Panc1 (cell line): ENCODE measurements at regions not wholly inside any gene's neighbourhood (a gene's known extent, or its start where the extent isn't known, plus 50 kb on each side); places are given as distances from the start of the nearest gene placed in this dataset.

Experiments
- ATAC-seq: fragments of 200-7000 bp; cut with Tn5 transposase; 2 replicates; pipeline ENCODE4 v1.9.1; 2020; ENCODE audit warnings: mild to moderate bottlenecking, moderate library complexity
- BruUV-seq: library from RNA; stranded (reverse); fragments of 400-500 nt; replicated peaks from 2 replicates; lab custom pipeline; 2021; lab: Mats Ljungman, UMichigan
- CTCF ChIA-PET: fragments of 300-600 bp; sonication (Branson Sonifier 250); formaldehyde crosslinking; loops from one replicate; lab custom pipeline; 2022; ENCODE audit warnings: antibody characterized with exemption; lab: Charles Lee
- POLR2A ChIA-PET: fragments of 300-600 bp; sonication (Branson Sonifier 250); formaldehyde crosslinking; loops from one replicate; lab custom pipeline; 2022; ENCODE audit warnings: antibody characterized with exemption; lab: Charles Lee
- DNase-seq: peaks from one replicate; pipeline ENCODE4 v3.0.0-alpha.2; 2010; ENCODE audit warnings: low read depth, low spot score
- H3K27ac ChIP-seq: 2 replicates; pipeline ENCODE4 v1.5.1; 2011; ENCODE audit warnings: mild to moderate bottlenecking, low read length, inconsistent platforms
- H3K27me3 ChIP-seq: fragments of 200-500 bp; sonication (Bioruptor generic); 2 replicates; pipeline ENCODE4 v1.6.0; 2014; ENCODE audit warnings: low read length, inconsistent platforms; ENCODE audit not compliant: control insufficient read depth, insufficient read depth
- H3K36me3 ChIP-seq: fragments of 200-500 bp; sonication (Bioruptor generic); 2 replicates; pipeline ENCODE4 v1.5.1; 2014; ENCODE audit warnings: inconsistent platforms, mild to moderate bottlenecking, low read length, moderate library complexity; ENCODE audit not compliant: control insufficient read depth, insufficient read depth
- H3K4me1 ChIP-seq: 2 replicates; pipeline ENCODE4 v1.5.1; 2011; ENCODE audit warnings: inconsistent platforms, mild to moderate bottlenecking, low read length, moderate library complexity; ENCODE audit not compliant: control insufficient read depth, insufficient read depth
- H3K4me3 ChIP-seq, 2 experiments: 2 replicates each; pipeline ENCODE4 v1.5.1; 2011 to 2012; ENCODE audit warnings: low read depth in 2 of 2, low read length in 2 of 2, mild to moderate bottlenecking in 2 of 2, inconsistent platforms in 1 of 2, moderate library complexity in 1 of 2
- H3K9me3 ChIP-seq: fragments of 200-500 bp; sonication (Bioruptor generic); 2 replicates; pipeline ENCODE4 v1.5.1; 2014; ENCODE audit warnings: low read depth, mild to moderate bottlenecking, inconsistent platforms, low read length, moderate library complexity; ENCODE audit not compliant: control insufficient read depth, insufficient read depth
- POLR2AphosphoS5 ChIP-seq: IDR thresholded peaks from 2 replicates; pipeline ENCODE4 v1.6.1; 2012; ENCODE audit warnings: mild to moderate bottlenecking, low read depth, low read length, moderate library complexity
- SIN3A ChIP-seq: IDR thresholded peaks from 2 replicates; pipeline ENCODE4 v1.6.1; 2012; ENCODE audit warnings: low read depth, mild to moderate bottlenecking, low read length, moderate library complexity, borderline replicate concordance; ENCODE audit not compliant: insufficient read depth
- TCF7L2 ChIP-seq: IDR thresholded peaks from 2 replicates; pipeline ENCODE4 v1.6.1; 2011; ENCODE audit warnings: mild to moderate bottlenecking, low read depth, low read length, inconsistent platforms
- in situ Hi-C: cut with HindIII; loops from 2 replicates; pipeline ENCODE4 v1.10.0; 2016; ENCODE audit warnings: low sequenced_read_pairs, low pct_unique_long_range_greater_than_20kb
- intact Hi-C: fragments of 100-400 bp; cut with micrococcal nuclease; formaldehyde crosslinking; loops from one replicate; pipeline ENCODE4 v1.10.0; 2022; ENCODE audit not compliant: unreplicated experiment
- TF ChIP-seq, protein P1 (sequence below), 2 experiments: IDR thresholded peaks; 2 replicates each; pipeline ENCODE4 v1.6.1; 2011 to 2012; ENCODE audit warnings: low read depth in 2 of 2, control low read depth in 1 of 2, low read length in 1 of 2, mild to moderate bottlenecking in 1 of 2, moderate library complexity in 1 of 2; ENCODE audit not compliant: insufficient read depth in 1 of 2
- TF ChIP-seq, protein P2 (sequence below): fragments of 450-650 bp; IDR thresholded peaks from 2 replicates; pipeline ENCODE4 v1.5.1; 2017; ENCODE audit warnings: mild to moderate bottlenecking

DNA sequence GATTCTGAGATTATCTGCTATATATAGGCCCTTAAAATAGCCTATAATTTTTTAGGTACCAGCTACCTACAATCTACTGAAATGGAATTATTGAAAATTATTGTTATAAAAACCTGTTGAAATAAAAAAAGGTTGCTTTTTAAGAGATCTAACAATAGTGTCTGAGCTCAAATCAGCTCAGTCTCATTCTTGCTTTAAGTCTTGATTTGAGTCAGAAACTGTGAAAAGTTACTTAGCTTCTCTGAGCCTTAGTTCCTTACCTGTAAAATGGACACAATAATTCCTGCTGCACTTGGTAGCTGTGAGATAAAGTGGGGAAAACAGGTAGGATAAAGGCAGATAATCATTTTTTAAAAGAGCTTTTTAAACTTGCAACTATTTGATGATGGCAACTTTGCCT is 118.8 kb upstream of the UBE2E2 start:
- in situ Hi-C loops (no loop called here), intact Hi-C loops (no loop called here)
- POLR2A ChIA-PET, result no interaction called here
- Histone ChIP-seq H3K27me3 (no peaks in the 10 kb centered on the region), H3K9me3 (no peaks in the 10 kb centered on the region), H3K4me1 (no peaks in the 10 kb centered on the region), H3K36me3 (no peaks in the 10 kb centered on the region), H3K4me3 (no peak overlapping the region), H3K27ac (no peak overlapping the region)
- no TSS peak for BruUV-seq
- no peak for DNase-seq
- CTCF ChIA-PET, result no interaction called here
- TF ChIP-seq, protein P1, sequence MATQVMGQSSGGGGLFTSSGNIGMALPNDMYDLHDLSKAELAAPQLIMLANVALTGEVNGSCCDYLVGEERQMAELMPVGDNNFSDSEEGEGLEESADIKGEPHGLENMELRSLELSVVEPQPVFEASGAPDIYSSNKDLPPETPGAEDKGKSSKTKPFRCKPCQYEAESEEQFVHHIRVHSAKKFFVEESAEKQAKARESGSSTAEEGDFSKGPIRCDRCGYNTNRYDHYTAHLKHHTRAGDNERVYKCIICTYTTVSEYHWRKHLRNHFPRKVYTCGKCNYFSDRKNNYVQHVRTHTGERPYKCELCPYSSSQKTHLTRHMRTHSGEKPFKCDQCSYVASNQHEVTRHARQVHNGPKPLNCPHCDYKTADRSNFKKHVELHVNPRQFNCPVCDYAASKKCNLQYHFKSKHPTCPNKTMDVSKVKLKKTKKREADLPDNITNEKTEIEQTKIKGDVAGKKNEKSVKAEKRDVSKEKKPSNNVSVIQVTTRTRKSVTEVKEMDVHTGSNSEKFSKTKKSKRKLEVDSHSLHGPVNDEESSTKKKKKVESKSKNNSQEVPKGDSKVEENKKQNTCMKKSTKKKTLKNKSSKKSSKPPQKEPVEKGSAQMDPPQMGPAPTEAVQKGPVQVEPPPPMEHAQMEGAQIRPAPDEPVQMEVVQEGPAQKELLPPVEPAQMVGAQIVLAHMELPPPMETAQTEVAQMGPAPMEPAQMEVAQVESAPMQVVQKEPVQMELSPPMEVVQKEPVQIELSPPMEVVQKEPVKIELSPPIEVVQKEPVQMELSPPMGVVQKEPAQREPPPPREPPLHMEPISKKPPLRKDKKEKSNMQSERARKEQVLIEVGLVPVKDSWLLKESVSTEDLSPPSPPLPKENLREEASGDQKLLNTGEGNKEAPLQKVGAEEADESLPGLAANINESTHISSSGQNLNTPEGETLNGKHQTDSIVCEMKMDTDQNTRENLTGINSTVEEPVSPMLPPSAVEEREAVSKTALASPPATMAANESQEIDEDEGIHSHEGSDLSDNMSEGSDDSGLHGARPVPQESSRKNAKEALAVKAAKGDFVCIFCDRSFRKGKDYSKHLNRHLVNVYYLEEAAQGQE (IDR thresholded peaks at IDR 0.05; ENCODE audit: insufficient read depth in 1 of 2, low read depth in 2 of 2, low read length in 1 of 2), result no peak
- TF ChIP-seq POLR2AphosphoS5 (no peak), TCF7L2 (no peak), SIN3A (no peak)
- TF ChIP-seq, protein P2, sequence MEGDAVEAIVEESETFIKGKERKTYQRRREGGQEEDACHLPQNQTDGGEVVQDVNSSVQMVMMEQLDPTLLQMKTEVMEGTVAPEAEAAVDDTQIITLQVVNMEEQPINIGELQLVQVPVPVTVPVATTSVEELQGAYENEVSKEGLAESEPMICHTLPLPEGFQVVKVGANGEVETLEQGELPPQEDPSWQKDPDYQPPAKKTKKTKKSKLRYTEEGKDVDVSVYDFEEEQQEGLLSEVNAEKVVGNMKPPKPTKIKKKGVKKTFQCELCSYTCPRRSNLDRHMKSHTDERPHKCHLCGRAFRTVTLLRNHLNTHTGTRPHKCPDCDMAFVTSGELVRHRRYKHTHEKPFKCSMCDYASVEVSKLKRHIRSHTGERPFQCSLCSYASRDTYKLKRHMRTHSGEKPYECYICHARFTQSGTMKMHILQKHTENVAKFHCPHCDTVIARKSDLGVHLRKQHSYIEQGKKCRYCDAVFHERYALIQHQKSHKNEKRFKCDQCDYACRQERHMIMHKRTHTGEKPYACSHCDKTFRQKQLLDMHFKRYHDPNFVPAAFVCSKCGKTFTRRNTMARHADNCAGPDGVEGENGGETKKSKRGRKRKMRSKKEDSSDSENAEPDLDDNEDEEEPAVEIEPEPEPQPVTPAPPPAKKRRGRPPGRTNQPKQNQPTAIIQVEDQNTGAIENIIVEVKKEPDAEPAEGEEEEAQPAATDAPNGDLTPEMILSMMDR, result no peak
- no peak for ATAC-seq

DNA sequence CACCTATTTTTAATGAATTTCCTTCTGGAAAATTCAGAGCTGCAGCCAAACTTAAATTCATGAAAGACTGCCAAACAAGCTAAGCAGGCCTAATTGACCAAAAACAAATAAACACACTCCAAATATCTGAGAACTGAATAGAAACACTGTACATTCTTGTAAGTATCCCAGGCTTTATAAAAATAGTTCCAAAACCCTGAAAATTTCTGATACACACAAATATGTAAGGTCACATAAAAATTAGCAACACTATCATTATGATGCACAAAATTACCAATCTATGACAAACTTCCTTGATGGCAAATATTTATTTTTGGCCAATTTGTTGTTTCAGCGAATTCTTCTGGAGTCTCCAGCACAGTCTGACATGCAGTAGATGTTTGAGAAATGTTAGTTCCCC is 117.9 kb upstream of the UBE2E2 start:
- in situ Hi-C loops (no loop called here), intact Hi-C loops (no loop called here)
- DNase-seq (no peak), ATAC-seq (no peak)
- Histone ChIP-seq H3K9me3 (no peaks in the 10 kb centered on the region), H3K36me3 (no peaks in the 10 kb centered on the region), H3K4me1 (no peaks in the 10 kb centered on the region), H3K27me3 (no peaks in the 10 kb centered on the region), H3K27ac (no peak overlapping the region), H3K4me3 (no peak overlapping the region)
- BruUV-seq, result no TSS peak
- POLR2A ChIA-PET, result no interaction called here
- CTCF ChIA-PET, result no interaction called here
- no peak for TF ChIP-seq SIN3A
- TF ChIP-seq, protein P1 (IDR thresholded peaks at IDR 0.05; ENCODE audit: insufficient read depth in 1 of 2, low read depth in 2 of 2, low read length in 1 of 2), result no peak
- no peak for TF ChIP-seq TCF7L2
- TF ChIP-seq POLR2AphosphoS5, result no peak
- TF ChIP-seq, protein P2, result no peak
